NCI-H526 treated with DMSO at 0.1 percent for 48 hours (cell line): ENCODE measurements at regions not wholly inside any gene's neighbourhood (a gene's known extent, or its start where the extent isn't known, plus 50 kb on each side); places are given as distances from the start of the nearest gene placed in this dataset.

Experiments used
- DNase-seq: peaks from one replicate; lab custom pipeline; 2025; lab: John Stamatoyannopoulos, UW

GRCh38 chr17:74052993-74053711 is 150.3 kb upstream of the RPL38 start:
- DNase-seq: no peak

- DNase-seq: no peak
These were observed 149.8 kb upstream of the RPL38 start for GRCh38 chr17:74053712-74054078.

GRCh38 chr17:74054249-74054648 is 149.2 kb upstream of the RPL38 start:
- DNase-seq: no peak

GRCh38 chr17:74055508-74056160 is 147.8 kb upstream of the RPL38 start:
- no peak for DNase-seq

GRCh38 chr17:74059479-74060240 is 143.8 kb upstream of the RPL38 start:
- peak; percentile 10 for DNase-seq

- DNase-seq: no peak
These were observed 141.7 kb upstream of the RPL38 start for GRCh38 chr17:74061758-74062157.

GRCh38 chr17:74062234-74062633 is 141.2 kb upstream of the RPL38 start:
- DNase-seq: peak; percentile 75

- DNase-seq: no peak
These were observed 140.0 kb upstream of the RPL38 start for GRCh38 chr17:74063439-74063838.

GRCh38 chr17:74070374-74070773 is 133.1 kb upstream of the RPL38 start:
- DNase-seq: peak; percentile 5

GRCh38 chr17:74070998-74071679 is 132.3 kb upstream of the RPL38 start:
- peak; percentile 91 for DNase-seq

- no peak for DNase-seq
These were observed 131.1 kb upstream of the RPL38 start for GRCh38 chr17:74072340-74072739.

GRCh38 chr17:74076446-74076845 is 127.0 kb upstream of the RPL38 start:
- no peak for DNase-seq

GRCh38 chr17:74077231-74077630 is 126.2 kb upstream of the RPL38 start:
- no peak for DNase-seq

- no peak for DNase-seq
These were observed 125.0 kb upstream of the RPL38 start for GRCh38 chr17:74078363-74078941.

- no peak for DNase-seq
These were observed 123.8 kb upstream of the RPL38 start for GRCh38 chr17:74079537-74080300.

- DNase-seq: no peak
These were observed 122.6 kb upstream of the RPL38 start for GRCh38 chr17:74080656-74081582.

GRCh38 chr17:74082886-74083285 is 120.6 kb upstream of the RPL38 start:
- DNase-seq: no peak

- DNase-seq: no peak
These were observed 120.2 kb upstream of the RPL38 start for GRCh38 chr17:74083321-74083720.

- peak; percentile 7 for DNase-seq
These were observed 118.0 kb upstream of the RPL38 start for GRCh38 chr17:74085434-74085833.

GRCh38 chr17:74087002-74087585 is 116.4 kb upstream of the RPL38 start:
- no peak for DNase-seq
